Activated naive CD8-positive, alpha-beta T cell treated with anti-CD3 and anti-CD28 coated beads, Interleukin-2, amount 10 ng/mL, durations not matched to agents 7 days and 5 days (primary cell): ENCODE measurements at regions not wholly inside any gene's neighbourhood (a gene's known extent, or its start where the extent isn't known, plus 50 kb on each side); places are given as distances from the start of the nearest gene placed in this dataset.
"Not testable (repeated sequence)": the region's sequence is repeated elsewhere in the genome, so short reads cannot be mapped to it uniquely, and the experiment has no call there.

Source experiments
- ATAC-seq: fragments of 150-1000 bp; cut with Tn5 transposase; one replicate; pipeline ENCODE4 v1.10.0; 2021; ENCODE audit warnings: low read depth, moderate library complexity
- POLR2A ChIA-PET: fragments of 350-600 bp; sonication (Branson Sonifier 250); formaldehyde crosslinking; loops from one replicate; lab custom pipeline; 2021; ENCODE audit warnings: antibody characterized with exemption; lab: Charles Lee
- DNase-seq: peaks from one replicate; pipeline ENCODE4 v3.0.0; 2021
- H3K27ac Mint-ChIP-seq: one replicate; pipeline ENCODE4 v1.8.0; 2022; ENCODE audit warnings: mild to moderate bottlenecking, mixed read lengths
- H3K27me3 Mint-ChIP-seq: one replicate; pipeline ENCODE4 v1.8.0; 2022; ENCODE audit warnings: mild to moderate bottlenecking, moderate library complexity, mixed read lengths
- H3K36me3 Mint-ChIP-seq: one replicate; pipeline ENCODE4 v1.8.0; 2021; ENCODE audit warnings: mild to moderate bottlenecking, mixed read lengths
- H3K4me1 Mint-ChIP-seq: one replicate; pipeline ENCODE4 v1.8.0; 2021; ENCODE audit warnings: mixed read lengths
- H3K4me3 Mint-ChIP-seq: one replicate; pipeline ENCODE4 v1.8.0; 2022; ENCODE audit warnings: mild to moderate bottlenecking, moderate library complexity, mixed read lengths
- H3K9me3 Mint-ChIP-seq: one replicate; pipeline ENCODE4 v1.8.0; 2021; ENCODE audit warnings: mixed read lengths

DNA sequence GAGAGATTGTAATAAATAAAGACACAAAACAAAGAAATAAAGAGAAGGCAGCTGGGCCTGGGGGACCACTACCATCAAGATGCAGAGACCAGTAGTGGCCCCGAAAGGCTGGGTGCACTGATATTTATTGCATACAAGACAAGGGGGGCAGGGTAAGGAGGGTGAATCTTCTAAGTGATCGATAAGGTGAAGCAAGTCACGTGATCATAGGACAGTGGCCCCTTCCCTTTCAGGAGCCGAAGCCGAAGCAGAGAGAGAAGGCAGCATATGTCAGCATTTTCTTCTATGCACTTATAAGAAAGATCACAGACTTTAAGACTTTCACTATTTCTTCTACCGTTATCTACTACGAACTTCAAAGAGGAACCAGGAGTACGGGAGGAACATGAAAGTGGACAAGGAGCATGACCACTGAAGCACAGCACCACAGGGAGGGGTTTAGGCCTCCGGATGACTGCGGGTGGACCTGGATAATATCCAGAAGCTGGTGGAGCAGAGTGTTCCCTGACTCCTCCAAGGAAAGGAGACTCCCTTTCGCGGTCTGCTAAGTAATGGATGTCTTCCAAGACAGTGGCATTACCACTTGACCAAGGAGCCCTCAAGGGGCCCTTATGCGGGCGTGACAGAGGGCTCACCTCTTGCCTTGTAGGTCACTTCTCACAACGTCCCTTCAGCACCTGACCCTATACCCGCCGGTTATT lies 126.4 kb downstream of the RBM46 start:
- H3K27ac Mint-ChIP-seq, POLR2A ChIA-PET, H3K9me3 Mint-ChIP-seq, H3K4me1 Mint-ChIP-seq, H3K4me3 Mint-ChIP-seq, H3K36me3 Mint-ChIP-seq, DNase-seq, ATAC-seq, H3K27me3 Mint-ChIP-seq: not testable (repeated sequence)

DNA sequence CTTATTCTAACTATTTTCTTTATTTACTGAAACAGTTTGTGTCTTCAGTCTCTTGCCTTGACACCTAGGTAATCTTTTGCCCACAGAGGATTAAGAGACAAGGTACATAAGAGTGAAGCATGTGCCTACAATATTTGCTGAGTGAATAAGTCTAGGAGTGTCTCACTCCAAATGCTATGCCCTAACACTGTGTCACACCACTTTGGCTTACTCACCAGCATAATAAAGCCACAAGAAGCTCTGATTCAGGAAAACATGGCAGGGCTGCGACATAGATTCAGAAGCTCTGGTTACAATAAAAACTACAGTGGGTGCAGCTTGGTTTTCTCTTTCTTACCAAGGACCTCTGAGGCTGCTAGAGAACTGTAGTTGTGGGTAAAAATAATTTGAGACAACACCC lies 127.1 kb downstream of the RBM46 start:
- no peak overlapping the region for H3K27ac Mint-ChIP-seq
- H3K36me3 Mint-ChIP-seq, result no peaks in the 10 kb centered on the region
- H3K9me3 Mint-ChIP-seq, result no peaks in the 10 kb centered on the region
- POLR2A ChIA-PET, result no interaction called here
- DNase-seq (no peak), ATAC-seq (no peak)
- no peaks in the 10 kb centered on the region for H3K27me3 Mint-ChIP-seq
- no peak overlapping the region for H3K4me3 Mint-ChIP-seq
- H3K4me1 Mint-ChIP-seq, result no peaks in the 10 kb centered on the region

DNA sequence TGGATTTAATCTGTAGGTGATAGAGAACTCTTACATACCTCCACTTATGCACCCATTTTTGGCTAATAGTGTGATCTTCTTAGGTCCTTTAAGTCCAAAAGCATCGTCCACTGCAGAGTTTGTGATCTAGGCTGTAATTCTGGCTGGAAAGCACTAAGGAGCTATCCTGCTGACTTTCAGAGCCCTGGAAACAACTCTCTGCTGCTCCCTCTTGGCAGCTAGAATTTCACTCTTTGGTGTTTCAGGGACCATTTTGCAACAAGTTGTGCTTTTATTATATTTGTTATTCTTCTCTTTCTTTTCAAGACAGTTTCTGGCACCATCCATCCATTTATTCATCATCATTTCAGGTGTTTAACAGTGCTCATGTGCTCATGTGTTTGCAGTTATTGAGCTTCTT lies 130.0 kb downstream of the RBM46 start:
- Mint-ChIP-seq H3K27ac (no peak overlapping the region), H3K36me3 (no peaks in the 10 kb centered on the region), H3K4me1 (no peaks in the 10 kb centered on the region), H3K9me3 (no peaks in the 10 kb centered on the region), H3K27me3 (no peaks in the 10 kb centered on the region), H3K4me3 (no peak overlapping the region)
- ATAC-seq (no peak), DNase-seq (no peak)
- POLR2A ChIA-PET, result no interaction called here

DNA sequence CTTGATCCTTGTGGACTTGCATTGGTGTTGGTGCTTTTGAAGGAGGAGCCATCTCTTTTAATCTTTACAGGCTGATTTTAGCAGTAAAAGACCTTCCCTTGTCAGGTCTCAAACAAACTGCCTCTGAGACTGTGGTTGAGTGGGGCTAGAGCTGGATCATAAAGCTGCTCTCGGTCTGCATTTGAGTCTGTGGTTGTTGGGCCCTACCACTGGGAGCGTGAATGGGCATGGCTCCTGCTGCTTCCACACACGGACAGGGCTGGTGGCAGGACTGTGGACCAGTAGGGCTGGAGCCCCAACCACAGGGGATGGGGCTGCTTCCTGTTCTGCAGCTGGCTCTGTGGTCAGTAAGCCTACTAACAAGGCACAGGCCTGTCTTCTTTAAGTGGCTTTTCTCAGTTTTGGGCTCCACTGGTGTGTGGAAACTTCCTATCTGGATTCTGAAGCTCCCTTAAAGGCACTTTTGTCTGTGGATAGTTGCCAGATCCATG lies 130.6 kb downstream of the RBM46 start:
- H3K36me3 Mint-ChIP-seq, result no peaks in the 10 kb centered on the region
- POLR2A ChIA-PET, result no interaction called here
- H3K4me1 Mint-ChIP-seq, result no peaks in the 10 kb centered on the region
- H3K27ac Mint-ChIP-seq, result no peak overlapping the region
- no peak for ATAC-seq
- H3K4me3 Mint-ChIP-seq, result no peak overlapping the region
- H3K9me3 Mint-ChIP-seq, result no peaks in the 10 kb centered on the region
- H3K27me3 Mint-ChIP-seq, result no peaks in the 10 kb centered on the region
- DNase-seq, result no peak

DNA sequence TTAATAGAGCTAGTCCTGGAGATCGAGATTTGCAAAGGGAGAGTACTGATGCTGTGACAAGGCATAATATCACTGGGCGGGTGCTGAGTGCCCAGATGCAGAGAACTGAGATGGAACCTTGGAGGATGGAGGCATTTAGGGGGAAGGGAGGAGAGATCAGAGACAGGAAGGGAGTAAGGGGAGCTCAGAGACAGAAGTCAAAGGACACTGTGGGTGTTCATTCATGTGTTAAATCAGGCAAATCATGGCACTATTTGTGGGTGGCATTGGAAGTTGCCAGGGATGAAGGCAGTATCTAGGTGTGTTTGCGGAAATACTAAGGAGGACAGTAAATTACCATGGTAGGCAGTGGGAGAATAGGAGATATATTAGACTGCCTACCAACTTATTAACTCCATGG lies 135.0 kb downstream of the RBM46 start:
- H3K27ac Mint-ChIP-seq, result no peak overlapping the region
- no peaks in the 10 kb centered on the region for H3K36me3 Mint-ChIP-seq
- no peaks in the 10 kb centered on the region for H3K9me3 Mint-ChIP-seq
- DNase-seq (no peak), ATAC-seq (no peak)
- no peaks in the 10 kb centered on the region for H3K27me3 Mint-ChIP-seq
- no peaks in the 10 kb centered on the region for H3K4me1 Mint-ChIP-seq
- POLR2A ChIA-PET, result no interaction called here
- no peak overlapping the region for H3K4me3 Mint-ChIP-seq

DNA sequence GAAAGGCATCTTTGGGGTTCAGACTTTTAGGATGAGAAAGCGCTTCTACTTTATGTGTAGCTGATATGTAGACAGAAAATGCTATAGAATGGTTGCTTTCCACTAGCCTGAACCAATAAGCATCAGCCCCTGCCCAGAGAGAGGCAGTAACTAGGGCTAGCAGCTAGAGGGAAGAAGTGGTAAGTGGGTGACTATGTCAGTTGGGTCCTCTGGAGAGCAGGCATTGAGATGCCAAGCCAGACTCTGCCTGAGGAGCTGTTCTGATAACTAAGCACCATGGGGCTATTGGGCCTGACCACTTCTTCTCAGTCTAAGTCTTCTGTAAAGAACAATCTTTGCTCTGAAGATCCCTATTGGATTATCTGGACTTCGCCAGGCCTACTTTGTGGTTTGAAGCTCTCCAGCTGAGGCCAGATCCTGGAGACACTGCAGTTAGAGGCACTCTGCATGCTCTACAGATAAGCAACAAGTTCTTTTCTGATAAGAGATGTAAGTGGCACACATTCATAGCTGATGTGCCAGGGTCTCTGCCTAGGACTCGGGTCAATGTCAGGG lies 146.1 kb downstream of the RBM46 start:
- Mint-ChIP-seq H3K27ac (no peak overlapping the region), H3K4me3 (no peak overlapping the region), H3K27me3 (no peaks in the 10 kb centered on the region), H3K4me1 (no peaks in the 10 kb centered on the region), H3K9me3 (no peaks in the 10 kb centered on the region), H3K36me3 (no peaks in the 10 kb centered on the region)
- POLR2A ChIA-PET, result no interaction called here
- ATAC-seq, result no peak
- no peak for DNase-seq

DNA sequence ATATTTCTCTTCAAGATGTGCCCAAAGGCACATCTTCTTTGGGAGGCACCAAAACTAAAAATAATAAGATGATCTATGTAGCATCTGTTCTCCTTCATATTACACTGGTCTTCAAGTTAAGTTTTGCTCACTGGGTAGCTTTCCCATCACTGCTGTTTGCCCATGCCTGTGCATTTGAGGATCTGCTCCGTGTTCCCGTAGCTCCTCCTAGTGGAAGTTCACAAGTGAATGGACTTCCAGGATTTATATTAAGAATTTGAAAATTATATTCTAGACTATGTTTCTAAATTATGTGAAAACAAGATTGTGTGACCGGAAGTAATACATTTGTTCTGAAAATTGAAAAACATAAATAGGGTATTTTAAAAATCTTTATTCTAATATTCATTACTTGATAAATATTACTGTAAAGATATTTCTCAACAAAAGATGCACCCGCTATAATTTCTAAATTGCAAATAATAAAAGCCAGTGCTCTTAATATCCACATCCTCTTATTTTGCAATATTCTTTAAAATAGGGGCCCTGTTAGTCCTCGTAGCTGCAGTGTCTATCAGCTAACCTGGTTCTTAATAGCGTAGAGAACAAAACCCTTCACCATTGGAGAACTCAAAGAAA lies 147.7 kb downstream of the RBM46 start:
- no peaks in the 10 kb centered on the region for H3K4me1 Mint-ChIP-seq
- POLR2A ChIA-PET, result no interaction called here

DNA sequence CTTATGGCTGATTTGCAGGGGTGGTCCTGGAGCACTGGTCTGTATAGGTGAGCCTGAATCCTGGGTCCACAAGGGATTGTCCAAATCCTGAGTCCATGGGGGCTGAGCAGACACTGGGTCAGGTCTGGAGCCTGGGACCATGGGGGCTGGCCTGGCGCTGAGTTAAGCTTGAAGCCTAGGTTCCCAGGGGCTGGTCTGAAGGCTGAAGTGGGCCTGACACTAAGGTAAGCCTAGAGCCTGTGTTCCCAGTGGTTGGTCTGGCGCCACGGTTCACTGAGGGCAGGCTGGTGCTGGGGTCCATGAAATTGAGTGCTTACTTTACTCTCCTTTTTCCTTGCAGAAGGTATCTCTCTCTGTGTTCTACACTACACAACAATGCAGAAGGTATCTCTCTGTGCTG lies 155.8 kb downstream of the RBM46 start:
- Mint-ChIP-seq H3K27ac (no peak overlapping the region), H3K27me3 (no peaks in the 10 kb centered on the region), H3K4me3 (no peak overlapping the region), H3K4me1 (no peaks in the 10 kb centered on the region), H3K9me3 (peaks cover 3% of the 10 kb centered on the region), H3K36me3 (no peaks in the 10 kb centered on the region)
- ATAC-seq (no peak), DNase-seq (no peak)
- POLR2A ChIA-PET, result no interaction called here

More for the DNA sequence above, 147.7 kb downstream of the RBM46 start:
- Mint-ChIP-seq H3K36me3 (no peaks in the 10 kb centered on the region), H3K9me3 (peaks cover 1% of the 10 kb centered on the region), H3K4me3 (no peak overlapping the region), H3K27me3 (no peaks in the 10 kb centered on the region), H3K27ac (no peak overlapping the region)
- ATAC-seq (no peak), DNase-seq (no peak)

DNA sequence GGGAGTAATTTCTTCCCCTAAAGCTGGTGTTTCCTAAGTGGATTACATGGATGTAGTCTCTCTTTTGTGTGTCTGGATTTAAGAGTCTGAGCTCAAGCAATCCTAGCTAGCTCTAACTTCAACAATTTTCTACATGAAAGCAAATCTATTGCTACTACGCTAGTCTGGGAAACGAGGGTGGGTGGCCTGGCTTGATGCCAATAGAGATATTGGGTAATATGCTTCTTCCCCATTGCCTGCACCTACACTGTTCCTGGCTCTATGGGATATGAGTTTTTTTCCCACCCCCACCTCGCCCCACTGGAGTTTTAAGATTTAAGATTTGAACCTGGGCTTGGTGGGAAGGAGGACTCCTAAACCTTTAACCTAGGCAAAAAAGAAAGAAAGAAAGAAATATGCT lies 158.8 kb downstream of the RBM46 start:
- no peak overlapping the region for H3K27ac Mint-ChIP-seq
- peaks cover 2% of the 10 kb centered on the region for H3K9me3 Mint-ChIP-seq
- no peaks in the 10 kb centered on the region for H3K4me1 Mint-ChIP-seq
- no peaks in the 10 kb centered on the region for H3K27me3 Mint-ChIP-seq
- ATAC-seq, result no peak
- no peak overlapping the region for H3K4me3 Mint-ChIP-seq
- no peak for DNase-seq
- POLR2A ChIA-PET, result no interaction called here
- no peaks in the 10 kb centered on the region for H3K36me3 Mint-ChIP-seq

DNA sequence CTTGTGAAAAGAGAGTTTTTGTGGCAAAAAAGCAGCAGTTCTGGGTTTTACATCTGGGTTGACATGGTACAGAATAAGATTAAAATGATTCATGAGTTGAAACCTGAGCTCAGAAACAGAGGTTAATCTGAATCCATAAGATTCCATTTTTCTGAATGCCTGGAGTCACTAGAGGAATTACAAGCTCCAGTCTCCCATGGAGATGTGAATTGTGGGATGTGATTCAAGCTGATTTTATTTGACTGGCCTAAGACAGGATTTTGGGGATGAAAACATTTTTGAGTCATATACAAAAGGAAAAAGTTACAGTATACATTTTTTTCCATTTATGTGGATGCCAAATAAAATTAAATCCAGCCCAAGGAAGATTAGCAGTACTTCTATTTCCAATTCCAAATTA lies 161.1 kb downstream of the RBM46 start:
- no peaks in the 10 kb centered on the region for H3K4me1 Mint-ChIP-seq
- DNase-seq (no peak), ATAC-seq (no peak)
- no peaks in the 10 kb centered on the region for H3K9me3 Mint-ChIP-seq
- H3K27ac Mint-ChIP-seq, result no peak overlapping the region
- H3K36me3 Mint-ChIP-seq, result no peaks in the 10 kb centered on the region
- POLR2A ChIA-PET, result no interaction called here
- no peaks in the 10 kb centered on the region for H3K27me3 Mint-ChIP-seq
- no peak overlapping the region for H3K4me3 Mint-ChIP-seq

DNA sequence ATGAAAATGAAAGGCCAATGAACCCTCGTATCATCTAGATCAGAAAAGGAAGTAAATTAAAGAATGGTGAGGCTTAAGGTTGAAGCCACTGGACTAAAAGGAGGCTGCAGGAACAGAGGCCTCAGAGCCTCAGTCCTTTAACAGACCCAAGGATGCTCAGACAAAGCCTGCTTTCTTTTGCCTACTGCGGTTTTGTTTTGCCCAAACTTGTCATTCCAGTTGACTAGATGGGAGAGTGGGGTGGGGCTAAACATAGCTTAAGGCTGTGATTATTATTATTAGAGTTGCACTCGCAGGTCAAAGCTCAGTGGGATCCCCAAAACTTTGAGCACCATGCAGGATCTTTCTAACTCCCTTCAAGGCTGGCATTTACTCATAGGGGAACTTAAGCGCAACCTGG lies 163.9 kb downstream of the RBM46 start:
- Mint-ChIP-seq H3K27me3 (no peaks in the 10 kb centered on the region), H3K4me3 (no peak overlapping the region), H3K27ac (no peak overlapping the region), H3K9me3 (peaks cover 1% of the 10 kb centered on the region), H3K4me1 (no peaks in the 10 kb centered on the region), H3K36me3 (no peaks in the 10 kb centered on the region)
- POLR2A ChIA-PET, result no interaction called here
- no peak for ATAC-seq
- no peak for DNase-seq

DNA sequence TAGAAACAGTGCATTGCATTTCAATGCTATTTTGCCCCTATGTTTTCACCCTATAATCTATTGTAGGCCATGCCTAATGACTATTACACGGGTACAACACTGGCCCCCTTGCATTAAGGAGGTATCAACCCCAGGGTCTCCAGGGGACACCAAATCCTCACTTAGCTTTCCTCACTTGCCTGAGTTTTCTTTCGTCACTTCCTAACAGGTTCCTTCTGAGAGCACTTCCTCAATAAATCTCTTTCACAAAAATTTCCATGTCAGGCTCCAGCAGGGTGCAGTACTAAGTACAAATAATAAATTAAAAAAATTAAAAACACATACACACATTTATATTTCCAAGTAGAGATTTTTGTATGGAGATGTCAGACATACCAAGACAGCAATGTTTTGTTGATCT lies 165.0 kb downstream of the RBM46 start:
- no peak for DNase-seq
- Mint-ChIP-seq H3K36me3 (no peaks in the 10 kb centered on the region), H3K27ac (no peak overlapping the region), H3K4me1 (no peaks in the 10 kb centered on the region), H3K27me3 (no peaks in the 10 kb centered on the region), H3K4me3 (no peak overlapping the region), H3K9me3 (peaks cover 2% of the 10 kb centered on the region)
- POLR2A ChIA-PET, result no interaction called here
- ATAC-seq, result no peak

DNA sequence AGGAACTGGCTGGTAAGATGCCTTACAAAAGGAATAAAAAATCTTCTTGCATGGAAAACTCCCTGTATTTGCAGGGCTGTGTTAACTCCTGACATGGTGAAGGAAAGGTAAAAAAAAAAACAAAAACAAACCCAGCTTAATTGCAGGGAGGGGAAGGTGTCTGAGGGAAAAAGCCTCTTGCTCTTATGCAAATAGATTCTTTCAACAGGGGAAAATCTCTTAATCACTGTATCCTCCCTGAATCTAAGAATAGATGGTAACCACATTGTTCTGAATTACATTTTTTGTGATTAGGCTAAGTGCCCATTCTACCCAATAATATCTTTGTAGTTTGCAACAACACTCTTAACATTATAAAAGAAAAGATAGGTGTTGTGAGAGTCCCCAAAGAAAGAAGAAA lies 172.6 kb downstream of the RBM46 start:
- no peak for ATAC-seq
- H3K36me3 Mint-ChIP-seq, result no peaks in the 10 kb centered on the region

DNA sequence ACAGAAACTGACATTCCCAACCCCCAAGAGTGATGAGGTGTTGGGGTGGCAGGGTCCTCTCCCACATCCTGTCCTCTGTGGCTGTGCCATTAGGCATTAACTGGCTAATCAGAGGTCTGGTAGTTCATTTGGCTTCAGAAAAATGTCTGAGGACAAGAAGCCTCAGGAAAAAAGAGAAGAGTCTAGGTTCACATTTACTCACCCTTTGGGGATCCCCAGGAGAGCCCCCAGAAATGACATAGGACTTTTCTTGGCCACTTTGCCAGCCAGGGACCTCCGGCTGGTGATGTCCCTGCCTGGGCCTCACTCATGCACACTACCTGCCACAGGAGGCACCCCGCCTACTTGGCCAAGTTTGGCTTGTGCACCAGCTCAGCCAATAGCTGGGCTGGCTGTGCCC lies 173.0 kb downstream of the RBM46 start:
- Mint-ChIP-seq H3K9me3 (peaks cover 2% of the 10 kb centered on the region), H3K27ac (no peak overlapping the region), H3K4me1 (no peaks in the 10 kb centered on the region), H3K27me3 (no peaks in the 10 kb centered on the region), H3K4me3 (no peak overlapping the region), H3K36me3 (no peaks in the 10 kb centered on the region)
- no peak for DNase-seq
- no peak for ATAC-seq
- POLR2A ChIA-PET, result no interaction called here

More for the DNA sequence above, 172.6 kb downstream of the RBM46 start:
- Mint-ChIP-seq H3K27ac (no peak overlapping the region), H3K4me3 (no peak overlapping the region), H3K9me3 (peaks cover 2% of the 10 kb centered on the region), H3K27me3 (no peaks in the 10 kb centered on the region), H3K4me1 (no peaks in the 10 kb centered on the region)
- POLR2A ChIA-PET, result no interaction called here
- no peak for DNase-seq
